NCI-H1694 treated with DMSO at 0.1 percent for 48 hours (cell line): ENCODE measurements at regions not wholly inside any gene's neighbourhood (a gene's known extent, or its start where the extent isn't known, plus 50 kb on each side); places are given as distances from the start of the nearest gene placed in this dataset.

Experiments
- DNase-seq: peaks from one replicate; lab custom pipeline; 2025; lab: John Stamatoyannopoulos, UW

- DNase-seq = no peak
Observed at GRCh38 chr9:13332571-13332970, 53.1 kb upstream of the MPDZ start.

GRCh38 chr9:13331320-13331719, 51.8 kb upstream of the MPDZ start:
- DNase-seq = no peak

GRCh38 chr9:13330396-13331004, 51.0 kb upstream of the MPDZ start:
- DNase-seq = no peak
